ENCODE measurements at regions not wholly inside any gene's neighbourhood (a gene's known extent, or its start where the extent isn't known, plus 50 kb on each side); places are given as distances from the start of the nearest gene placed in this dataset.

GRCh38 chr21:25424048-25424447 lies 183.2 kb downstream of the MRPL39 start:
- no peak for DNase-seq

- DNase-seq, result no peak
Measured at GRCh38 chr21:25422610-25423608, 184.4 kb downstream of the MRPL39 start.

- no peak for DNase-seq
Measured at GRCh38 chr21:25421321-25422028, 185.8 kb downstream of the MRPL39 start.

- no peak for DNase-seq
Measured at GRCh38 chr21:25420831-25421230, 186.4 kb downstream of the MRPL39 start.

GRCh38 chr21:25416669-25417068 lies 190.6 kb downstream of the MRPL39 start:
- no peak for DNase-seq

GRCh38 chr21:25412100-25412499 lies 195.2 kb downstream of the MRPL39 start:
- DNase-seq, result no peak

- no peak for DNase-seq
Measured at GRCh38 chr21:25409978-25410377, 197.3 kb downstream of the MRPL39 start.

GRCh38 chr21:25408666-25409065 lies 198.6 kb downstream of the MRPL39 start:
- no peak for DNase-seq

GRCh38 chr21:25406887-25407579 lies 200.2 kb downstream of the MRPL39 start:
- no peak for DNase-seq

GRCh38 chr21:25405984-25406383 lies 201.3 kb downstream of the MRPL39 start:
- no peak for DNase-seq

GRCh38 chr21:25402134-25402961 lies 204.9 kb downstream of the MRPL39 start:
- no peak for DNase-seq

GRCh38 chr21:25400427-25400826 lies 206.9 kb downstream of the MRPL39 start:
- DNase-seq, result no peak

GRCh38 chr21:25398630-25399029 lies 208.7 kb downstream of the MRPL39 start:
- no peak for DNase-seq

- no peak for DNase-seq
Measured at GRCh38 chr21:25396135-25396711, 211.1 kb downstream of the MRPL39 start.

- DNase-seq, result no peak
Measured at GRCh38 chr21:25391777-25392176, 215.5 kb downstream of the MRPL39 start.

- no peak for DNase-seq
Measured at GRCh38 chr21:25390701-25391100, 216.6 kb downstream of the MRPL39 start.

GRCh38 chr21:25387665-25388064 lies 219.6 kb downstream of the MRPL39 start:
- DNase-seq, result no peak

GRCh38 chr21:25385911-25386474 lies 221.3 kb downstream of the MRPL39 start:
- peak; percentile 28 to 39 for DNase-seq

GRCh38 chr21:25385341-25385740 lies 221.9 kb downstream of the MRPL39 start:
- DNase-seq, result no peak

GRCh38 chr21:25384782-25385181 lies 222.5 kb downstream of the MRPL39 start:
- no peak for DNase-seq

- no peak for DNase-seq
Measured at GRCh38 chr21:25383545-25383944, 223.7 kb downstream of the MRPL39 start.

All from right lung (tissue), 2 donors.